Ishikawa (cell line): ENCODE measurements at regions not wholly inside any gene's neighbourhood (a gene's known extent, or its start where the extent isn't known, plus 50 kb on each side); places are given as distances from the start of the nearest gene placed in this dataset.

Experiments
- CEBPB ChIP-seq: IDR thresholded peaks from 2 replicates; pipeline ENCODE4 v1.6.1; 2012
- CREB1 ChIP-seq: IDR thresholded peaks from 2 replicates; pipeline ENCODE4 v1.6.1; 2012; ENCODE audit warnings: low read depth
- EP300 ChIP-seq: IDR thresholded peaks from 2 replicates; pipeline ENCODE4 v1.6.1; 2012; ENCODE audit warnings: borderline replicate concordance
- MAX ChIP-seq: IDR thresholded peaks from 2 replicates; pipeline ENCODE4 v1.6.1; 2012
- RAD21 ChIP-seq: IDR thresholded peaks from 2 replicates; pipeline ENCODE4 v1.6.1; 2012; ENCODE audit warnings: low read depth
- TAF1 ChIP-seq: IDR thresholded peaks from 2 replicates; pipeline ENCODE4 v1.6.1; 2012; ENCODE audit warnings: low read depth, mild to moderate bottlenecking
- TCF12 ChIP-seq: IDR thresholded peaks from 2 replicates; pipeline ENCODE4 v1.6.1; 2012; ENCODE audit warnings: low read depth
- USF1 ChIP-seq: IDR thresholded peaks from 2 replicates; pipeline ENCODE4 v1.6.1; 2012
- YY1 ChIP-seq: IDR thresholded peaks from 2 replicates; pipeline ENCODE4 v1.6.1; 2012; ENCODE audit warnings: low read depth
- ZBTB7A ChIP-seq: IDR thresholded peaks from 2 replicates; pipeline ENCODE4 v1.6.1; 2012; ENCODE audit warnings: low read depth
- TF ChIP-seq, protein P1 (sequence below): IDR thresholded peaks from 2 replicates; pipeline ENCODE4 v1.6.1; 2012; ENCODE audit warnings: low read depth, mild to moderate bottlenecking

- TF ChIP-seq USF1, result no peak
- TF ChIP-seq, protein P1, sequence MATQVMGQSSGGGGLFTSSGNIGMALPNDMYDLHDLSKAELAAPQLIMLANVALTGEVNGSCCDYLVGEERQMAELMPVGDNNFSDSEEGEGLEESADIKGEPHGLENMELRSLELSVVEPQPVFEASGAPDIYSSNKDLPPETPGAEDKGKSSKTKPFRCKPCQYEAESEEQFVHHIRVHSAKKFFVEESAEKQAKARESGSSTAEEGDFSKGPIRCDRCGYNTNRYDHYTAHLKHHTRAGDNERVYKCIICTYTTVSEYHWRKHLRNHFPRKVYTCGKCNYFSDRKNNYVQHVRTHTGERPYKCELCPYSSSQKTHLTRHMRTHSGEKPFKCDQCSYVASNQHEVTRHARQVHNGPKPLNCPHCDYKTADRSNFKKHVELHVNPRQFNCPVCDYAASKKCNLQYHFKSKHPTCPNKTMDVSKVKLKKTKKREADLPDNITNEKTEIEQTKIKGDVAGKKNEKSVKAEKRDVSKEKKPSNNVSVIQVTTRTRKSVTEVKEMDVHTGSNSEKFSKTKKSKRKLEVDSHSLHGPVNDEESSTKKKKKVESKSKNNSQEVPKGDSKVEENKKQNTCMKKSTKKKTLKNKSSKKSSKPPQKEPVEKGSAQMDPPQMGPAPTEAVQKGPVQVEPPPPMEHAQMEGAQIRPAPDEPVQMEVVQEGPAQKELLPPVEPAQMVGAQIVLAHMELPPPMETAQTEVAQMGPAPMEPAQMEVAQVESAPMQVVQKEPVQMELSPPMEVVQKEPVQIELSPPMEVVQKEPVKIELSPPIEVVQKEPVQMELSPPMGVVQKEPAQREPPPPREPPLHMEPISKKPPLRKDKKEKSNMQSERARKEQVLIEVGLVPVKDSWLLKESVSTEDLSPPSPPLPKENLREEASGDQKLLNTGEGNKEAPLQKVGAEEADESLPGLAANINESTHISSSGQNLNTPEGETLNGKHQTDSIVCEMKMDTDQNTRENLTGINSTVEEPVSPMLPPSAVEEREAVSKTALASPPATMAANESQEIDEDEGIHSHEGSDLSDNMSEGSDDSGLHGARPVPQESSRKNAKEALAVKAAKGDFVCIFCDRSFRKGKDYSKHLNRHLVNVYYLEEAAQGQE, result no peak
- TF ChIP-seq CEBPB, result no peak
- TF ChIP-seq CREB1, result no peak
- no peak for TF ChIP-seq TAF1
- TF ChIP-seq YY1, result no peak
- TF ChIP-seq MAX, result no peak
- no peak for TF ChIP-seq ZBTB7A
- no peak for TF ChIP-seq EP300
- no peak for TF ChIP-seq RAD21
- TF ChIP-seq TCF12, result no peak
These were observed 303.9 kb downstream of the ETS1 start for GRCh38 chr11:128283451-128283850.
